Fibroblast of lung (primary cell): ENCODE measurements at regions not wholly inside any gene's neighbourhood (a gene's known extent, or its start where the extent isn't known, plus 50 kb on each side); places are given as distances from the start of the nearest gene placed in this dataset.

Source experiments
- CTCF ChIP-seq, 2 donors: IDR thresholded peaks in 1 of 2; conservative IDR thresholded peaks in 1 of 2; 1 replicate in 1 of 2; 2 replicates in 1 of 2; pipeline ENCODE4 v1.5.1; 2011 to 2012; ENCODE audit warnings: low read length in 2 of 2, control low read depth in 1 of 2, inconsistent platforms in 1 of 2, low read depth in 1 of 2, mild to moderate bottlenecking in 1 of 2
- EZH2 ChIP-seq: IDR thresholded peaks from 2 replicates; pipeline ENCODE4 v1.5.1; 2012; ENCODE audit warnings: low read length, control low read depth, mild to moderate bottlenecking; ENCODE audit errors: missing control alignments

- TF ChIP-seq CTCF (conservative IDR thresholded peaks at IDR 0.05 in 1 of 2, IDR thresholded peaks at IDR 0.05 in 1 of 2; ENCODE audit: low read depth in 1 of 2, low read length in 2 of 2): no peak
- no peak for TF ChIP-seq EZH2
Observed at GRCh38 chrX:69282893-69283690, 117.8 kb upstream of the PJA1 start.
